ENCODE measurements at regions not wholly inside any gene's neighbourhood (a gene's known extent, or its start where the extent isn't known, plus 50 kb on each side); places are given as distances from the start of the nearest gene placed in this dataset.
"Not testable (repeated sequence)": the region's sequence is repeated elsewhere in the genome, so short reads cannot be mapped to it uniquely, and the experiment has no call there.

DNA sequence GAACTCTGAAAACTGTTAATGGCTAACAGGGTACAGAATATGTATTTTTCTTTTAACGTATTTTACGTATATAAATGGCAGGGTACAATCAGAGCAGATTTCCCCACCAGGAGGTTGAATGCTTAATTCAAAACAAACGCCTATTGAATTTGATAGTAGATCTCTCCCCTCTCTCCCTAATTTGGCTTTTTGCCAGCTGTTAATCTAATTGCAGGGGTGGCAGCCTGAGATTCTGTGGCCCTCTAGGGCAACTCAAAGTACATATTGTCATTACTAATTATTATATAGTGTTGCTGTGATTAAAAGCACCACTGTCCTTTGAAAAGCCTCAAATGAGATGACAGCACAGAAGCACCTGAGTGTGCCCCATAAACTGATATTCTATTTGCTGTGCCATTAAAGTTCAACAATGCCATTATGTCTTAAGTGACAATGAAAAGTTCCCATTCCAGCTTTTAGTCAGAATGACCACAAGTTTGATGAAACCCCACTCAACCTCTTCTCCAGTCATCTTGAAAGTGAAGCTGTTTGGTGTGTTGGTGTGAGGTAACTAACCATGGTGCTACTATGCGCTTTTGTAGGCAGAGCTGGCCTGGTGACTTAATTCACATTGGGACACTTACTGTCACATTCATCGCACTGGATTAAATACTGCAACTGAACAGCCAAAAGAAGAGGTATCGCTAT is 351.4 kb downstream of the KCNRG start:
- DNase-seq = no peak

DNA sequence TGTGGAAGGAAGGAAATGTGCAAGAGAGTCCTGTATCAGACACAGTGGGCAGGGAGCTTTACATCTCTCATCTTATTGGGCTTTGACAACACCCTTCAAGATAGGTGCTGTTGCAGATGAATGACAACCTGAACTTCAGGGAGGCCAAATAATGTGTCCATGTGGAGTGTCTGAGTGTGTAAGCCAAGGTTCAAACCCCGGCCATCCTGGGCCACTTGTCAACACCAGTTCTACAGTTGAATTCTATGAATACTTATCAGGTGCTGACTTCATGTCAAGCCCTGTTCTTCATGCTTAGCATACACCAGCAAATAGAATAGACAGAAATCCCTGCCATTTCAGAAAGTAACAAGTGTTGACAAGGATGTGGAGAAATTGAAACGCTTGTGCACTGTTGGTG is 354.4 kb downstream of the KCNRG start:
- DNase-seq = no peak

DNA sequence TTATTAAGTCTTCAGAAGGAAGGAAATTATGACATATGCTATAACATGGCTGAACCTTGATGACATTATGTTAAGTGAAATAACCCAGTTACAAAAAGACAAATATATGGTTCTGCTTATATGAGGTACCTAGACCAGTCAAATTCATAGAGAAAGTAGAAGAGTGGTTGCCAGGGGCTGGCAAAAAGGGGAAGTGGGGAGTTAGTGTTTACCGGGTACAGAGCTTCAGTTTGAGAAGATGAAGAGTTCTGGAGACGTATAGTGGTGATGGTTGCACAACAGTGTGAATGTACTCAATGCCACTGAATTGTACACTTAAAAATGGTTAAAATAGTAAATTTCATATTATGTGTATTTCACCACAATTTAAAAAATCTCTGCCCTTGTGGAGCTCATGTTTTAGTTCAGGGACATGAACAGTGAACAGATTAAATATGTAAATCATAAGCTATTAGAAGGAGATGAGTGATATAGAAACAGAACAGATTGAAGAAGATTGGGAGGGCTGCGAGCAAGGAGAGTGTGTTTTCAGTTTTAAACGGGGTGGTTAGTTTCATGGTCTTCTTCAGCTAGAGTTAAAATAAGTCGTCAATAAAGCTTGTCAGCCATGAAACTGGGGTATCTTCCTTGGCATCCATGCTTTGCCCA is 355.2 kb downstream of the KCNRG start:
- DNase-seq = no peak

DNA sequence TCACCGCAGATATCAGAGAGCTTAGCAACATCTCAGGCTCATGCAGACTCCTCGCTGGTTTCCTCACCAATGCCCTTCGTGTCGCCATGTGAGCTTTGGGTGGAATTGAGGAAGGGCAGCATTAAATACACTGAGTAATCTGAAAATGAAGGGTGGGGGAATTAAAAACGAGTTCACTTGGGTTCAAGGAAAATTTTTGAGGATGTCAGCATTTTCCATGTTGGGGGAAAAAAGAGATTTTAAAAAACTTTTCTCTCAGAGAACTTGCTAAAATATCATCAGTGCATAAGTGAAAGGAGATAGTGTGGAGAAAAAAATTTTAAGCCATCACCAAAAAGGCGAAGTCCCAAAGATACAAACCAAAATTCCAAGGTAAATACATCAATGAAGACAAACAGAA is 359.3 kb downstream of the KCNRG start:
- no peak for DNase-seq

DNA sequence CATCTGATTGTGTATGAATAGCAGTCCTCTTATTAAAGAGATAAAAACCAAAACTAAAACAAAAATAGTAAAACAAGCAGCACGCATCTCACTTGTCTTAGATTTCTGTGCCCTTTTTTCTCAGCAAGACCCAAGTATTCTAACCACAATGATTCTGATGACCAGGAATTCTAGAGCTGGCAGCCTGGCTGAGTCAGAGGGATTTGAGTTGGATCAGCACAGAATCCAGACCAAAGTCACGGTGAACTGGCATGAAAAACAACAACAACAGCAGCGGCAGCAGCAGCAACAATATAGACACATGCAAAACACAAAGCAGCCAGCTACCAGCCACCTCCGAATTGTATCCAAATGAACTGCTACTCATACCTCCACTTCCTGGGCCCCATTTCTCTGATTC is 360.5 kb downstream of the KCNRG start:
- no peak for DNase-seq

DNA sequence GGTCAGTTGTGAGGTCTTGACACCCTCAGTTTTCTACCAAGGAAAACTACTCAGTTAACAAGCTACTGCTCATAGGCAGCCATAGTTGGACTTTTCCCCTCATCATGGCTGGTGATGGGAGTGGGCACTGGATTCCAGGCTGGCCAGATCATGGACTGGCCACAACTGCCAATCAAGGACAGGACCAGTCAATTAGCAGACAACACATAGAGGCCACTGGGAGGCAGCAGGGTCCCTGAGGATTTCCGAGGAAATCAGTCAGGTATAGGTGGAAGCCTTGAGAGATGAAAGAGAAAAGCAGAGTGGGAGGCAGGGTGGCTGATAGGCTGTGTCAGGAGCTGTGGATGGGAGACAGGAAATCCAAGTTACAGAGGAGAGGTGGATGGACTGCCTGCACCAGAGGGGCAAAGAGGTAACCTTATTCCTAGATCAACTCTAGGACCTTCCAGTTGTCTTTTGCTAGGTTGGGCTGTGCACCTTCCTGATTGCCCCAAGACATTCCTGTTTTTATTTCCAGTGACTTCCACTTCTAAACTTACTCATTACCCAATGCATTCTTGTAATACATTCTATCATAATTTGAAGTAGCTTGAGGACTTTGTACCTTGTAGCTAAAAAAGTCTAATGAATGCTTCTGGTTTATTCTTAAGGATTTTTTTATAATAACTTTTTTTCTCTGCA is 361.8 kb downstream of the KCNRG start:
- no peak for DNase-seq

DNA sequence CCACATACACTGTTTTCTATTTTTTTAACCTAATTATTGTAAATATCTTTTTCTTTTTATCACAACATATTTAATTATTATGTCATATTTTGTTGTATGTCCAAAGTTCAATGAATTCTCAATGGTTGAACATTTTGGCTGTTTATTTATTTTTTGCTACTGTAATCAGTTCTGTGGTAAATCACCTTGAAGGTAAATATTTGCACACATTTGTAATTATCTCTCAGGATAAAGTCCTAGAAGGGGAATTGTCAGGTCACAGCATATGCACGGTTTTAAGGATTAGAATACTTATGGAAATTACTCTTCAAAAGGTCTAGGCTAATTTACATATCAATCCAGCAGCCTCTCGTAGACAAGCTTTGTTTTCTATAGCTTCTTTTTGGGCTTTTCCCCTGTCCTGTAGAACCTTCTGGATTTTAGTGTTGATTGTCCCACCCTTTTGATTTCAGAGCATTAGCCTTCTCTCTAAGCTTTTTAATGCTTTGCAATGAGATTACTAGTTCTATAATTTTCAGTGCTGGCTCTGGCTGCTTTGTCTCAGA is 362.6 kb downstream of the KCNRG start:
- DNase-seq = no peak

DNA sequence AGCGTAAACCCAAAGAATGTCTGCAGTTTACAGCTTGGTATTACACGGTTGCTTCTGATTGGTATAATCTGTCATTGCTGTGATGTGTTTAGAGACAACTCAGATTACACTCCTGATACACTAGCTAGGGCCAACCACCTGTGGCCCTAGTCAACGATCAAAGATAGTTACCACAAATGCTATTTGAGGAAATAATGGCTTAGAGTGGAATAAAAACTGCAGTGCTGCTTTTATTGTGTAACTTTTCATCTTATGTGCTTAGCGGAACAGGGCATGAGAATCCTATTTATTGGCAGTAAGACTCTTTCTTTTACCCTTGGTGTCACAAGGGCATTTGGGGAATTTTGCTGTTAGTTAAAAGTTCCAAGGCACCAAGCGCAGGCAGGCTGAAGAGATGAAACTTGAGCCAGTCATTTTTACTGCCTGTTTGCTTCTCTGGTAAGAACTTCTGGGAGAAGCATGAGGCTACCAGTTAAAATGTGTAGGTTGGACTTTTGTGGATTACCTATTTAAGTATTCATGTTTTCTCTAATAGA is 363.3 kb downstream of the KCNRG start:
- peak in 1 of 2 experiments; percentile 49 for DNase-seq

DNA sequence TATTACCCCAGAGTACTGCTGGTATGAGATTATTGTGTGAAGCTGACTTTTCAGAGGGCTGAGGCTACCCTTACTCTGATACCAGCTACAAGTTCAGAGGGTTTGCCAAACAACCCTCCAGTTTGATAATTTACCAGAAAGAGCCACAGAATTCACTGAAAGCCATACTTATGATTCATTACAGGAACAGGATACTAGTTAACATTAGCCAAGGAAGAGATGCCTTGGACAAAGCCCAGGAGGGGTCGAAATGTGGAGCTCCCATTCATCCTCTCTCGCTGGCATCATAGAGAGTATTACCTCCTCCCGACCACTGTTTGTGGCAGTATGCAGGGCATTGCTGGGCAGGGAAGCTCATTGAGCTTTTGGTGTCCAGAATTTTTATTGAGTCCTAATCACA is 364.3 kb downstream of the KCNRG start:
- no peak for DNase-seq

DNA sequence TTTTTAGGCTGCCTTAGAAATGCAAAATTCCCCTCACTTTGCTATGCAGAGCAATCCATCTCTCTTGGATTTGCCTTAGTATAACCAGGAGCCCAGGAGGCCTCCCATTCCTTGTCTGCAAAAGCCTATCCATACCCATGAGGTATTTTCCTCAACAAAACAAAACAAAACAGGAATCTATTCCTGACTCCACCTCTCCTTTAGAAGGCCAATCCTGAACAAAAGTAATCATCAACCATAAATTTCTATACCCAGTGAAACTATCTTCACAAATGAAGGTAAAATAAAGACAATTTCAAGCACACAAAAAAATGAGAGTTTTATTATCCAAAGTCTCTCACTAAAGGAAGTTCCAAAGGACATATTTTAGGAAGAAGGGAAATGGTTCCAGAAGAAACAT is 365.7 kb downstream of the KCNRG start:
- DNase-seq = no peak

DNA sequence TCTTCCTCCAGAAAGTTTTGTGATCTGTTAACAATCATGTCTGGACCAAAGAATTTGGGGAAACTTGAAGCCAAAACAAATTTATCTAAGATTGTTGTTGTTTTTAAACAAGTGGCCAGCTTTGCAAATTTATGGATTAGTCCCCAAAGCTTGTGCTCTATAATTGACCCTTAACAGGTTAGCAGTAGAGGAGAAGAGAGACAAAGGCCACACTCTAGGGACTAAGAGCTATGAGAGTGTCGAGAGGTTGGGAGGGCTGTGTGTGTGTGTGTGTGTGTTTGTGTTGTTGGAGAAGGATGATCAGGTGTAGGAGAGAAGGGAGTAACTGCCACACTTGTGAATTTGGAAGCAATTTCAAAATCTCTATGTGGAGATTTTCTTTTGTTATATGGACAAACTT is 367.3 kb downstream of the KCNRG start:
- DNase-seq = no peak

DNA sequence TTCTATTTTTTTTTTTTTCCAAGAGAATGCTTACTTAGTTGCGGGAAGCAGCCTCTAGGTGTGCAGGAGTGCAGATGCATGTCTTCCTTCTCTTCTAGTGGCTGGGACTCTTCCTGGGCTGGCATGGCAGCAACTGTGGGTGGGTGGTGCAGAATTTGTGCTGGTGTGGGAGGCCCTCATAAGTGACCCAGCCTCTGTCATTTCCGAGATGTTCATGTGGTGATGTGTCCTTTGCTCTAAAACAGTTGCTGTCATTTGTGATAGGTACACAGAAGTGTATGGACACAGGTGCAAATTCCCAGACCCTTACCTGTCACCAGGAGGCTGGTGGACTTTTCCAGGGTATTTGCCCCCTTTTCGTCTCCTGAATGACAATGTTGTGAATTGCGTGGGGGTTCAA is 367.7 kb downstream of the KCNRG start:
- DNase-seq = no peak

DNA sequence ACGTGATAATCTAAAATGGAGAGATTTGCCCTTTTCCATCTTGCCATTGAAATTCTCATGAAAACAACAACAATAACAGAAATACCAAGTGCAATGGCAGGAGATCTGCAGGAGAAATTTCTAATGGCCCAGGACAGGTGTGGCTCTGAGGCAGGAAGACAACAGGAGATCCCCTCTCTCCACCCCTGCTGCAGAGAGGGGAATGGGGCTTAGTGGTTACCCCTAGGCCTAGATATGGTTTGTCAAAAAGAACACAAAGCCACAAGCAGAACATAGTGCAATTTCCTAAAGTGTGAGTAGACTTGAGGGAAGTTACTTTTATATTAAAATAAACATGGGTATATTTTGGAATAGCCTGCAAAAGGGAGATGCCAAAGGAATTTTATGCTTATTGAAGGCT is 369.5 kb downstream of the KCNRG start:
- no peak for DNase-seq

DNA sequence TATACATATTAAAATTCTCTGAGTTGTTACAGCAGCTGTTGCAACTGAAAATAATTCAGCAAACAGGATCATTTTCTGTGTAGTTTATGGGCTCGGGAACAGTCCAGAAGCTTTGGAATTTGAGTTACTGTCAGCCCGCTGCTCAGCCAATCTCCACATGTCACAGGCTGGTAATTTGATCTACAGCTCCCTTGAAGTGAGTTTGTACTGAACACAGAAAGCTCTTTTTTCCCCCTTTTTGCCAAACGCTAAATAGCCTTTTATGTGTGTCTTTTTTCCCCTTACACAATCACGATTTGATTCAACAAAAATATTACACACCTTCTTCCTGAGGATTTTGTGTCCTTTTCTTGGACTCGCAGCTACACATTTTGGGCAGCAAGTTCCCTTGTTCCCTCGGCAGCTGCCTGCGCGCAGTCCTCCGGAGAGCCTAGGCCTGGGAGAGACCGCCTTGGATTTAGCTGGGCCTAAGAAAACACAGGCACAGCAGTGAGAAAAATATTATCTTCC is 371.4 kb downstream of the KCNRG start:
- no peak for DNase-seq

DNA sequence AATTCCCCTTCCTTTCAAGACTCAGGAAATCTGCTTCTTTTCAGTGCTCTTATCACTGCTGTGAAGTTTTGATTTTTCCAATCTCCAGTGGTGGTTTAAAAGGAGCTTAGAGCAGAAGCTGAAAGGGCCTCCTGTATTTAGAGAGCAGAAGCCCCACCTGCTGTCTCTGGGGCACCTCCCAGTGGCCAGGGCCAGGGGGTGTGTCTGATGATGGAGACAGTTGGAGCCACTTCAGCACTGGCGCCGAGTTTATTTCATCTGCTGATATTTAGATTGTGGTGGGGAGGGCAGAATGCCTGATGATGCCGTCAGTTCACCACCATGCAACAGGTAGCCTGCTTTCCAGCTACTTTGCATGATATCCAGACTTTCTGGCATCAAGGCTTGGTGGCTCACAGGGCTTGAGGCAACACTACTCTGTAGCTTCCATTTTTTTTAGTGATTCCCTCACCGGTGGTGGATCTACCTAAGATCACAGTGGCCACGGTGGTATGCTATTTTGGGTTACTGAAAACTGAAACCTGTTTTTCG is 371.9 kb downstream of the KCNRG start:
- DNase-seq = no peak

DNA sequence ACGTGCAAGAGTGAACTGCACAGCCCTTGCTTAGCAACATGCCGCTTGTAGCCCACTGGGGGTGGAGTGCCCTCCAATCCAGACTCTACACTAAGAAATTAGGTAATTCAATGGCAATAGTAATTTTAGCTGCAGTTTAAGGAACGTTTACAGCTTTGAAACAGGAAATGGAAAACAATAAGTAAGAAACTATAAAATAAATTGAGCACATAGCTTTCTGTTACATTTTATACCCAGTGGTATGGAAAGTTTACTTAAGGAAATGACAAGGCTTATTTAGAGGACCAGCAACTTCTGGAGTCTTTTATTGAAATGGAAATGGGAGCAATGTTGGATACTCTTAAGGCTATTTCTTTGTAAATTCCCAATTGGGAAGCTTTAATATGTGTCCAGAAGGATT is 373.2 kb downstream of the KCNRG start:
- DNase-seq = no peak

DNA sequence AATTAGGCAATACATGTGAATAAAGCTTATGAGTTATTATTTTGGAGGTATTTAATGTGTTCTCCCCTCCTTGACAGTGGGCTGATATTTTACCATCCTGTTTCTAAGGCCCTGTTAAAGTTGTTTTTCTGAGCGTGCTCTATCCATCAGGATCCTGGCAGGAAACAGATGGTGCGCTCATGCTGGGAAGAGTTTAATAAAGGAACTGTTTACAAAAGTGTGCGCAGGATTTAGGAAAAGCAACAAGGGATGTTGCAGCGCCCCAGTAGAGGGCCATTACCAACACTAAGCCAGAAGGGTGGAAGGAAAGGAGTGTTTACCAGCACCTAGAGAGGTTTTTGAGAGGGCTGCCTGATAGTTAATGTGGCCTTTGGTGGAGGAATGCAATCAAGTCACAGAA is 374.5 kb downstream of the KCNRG start:
- no peak for DNase-seq

DNA sequence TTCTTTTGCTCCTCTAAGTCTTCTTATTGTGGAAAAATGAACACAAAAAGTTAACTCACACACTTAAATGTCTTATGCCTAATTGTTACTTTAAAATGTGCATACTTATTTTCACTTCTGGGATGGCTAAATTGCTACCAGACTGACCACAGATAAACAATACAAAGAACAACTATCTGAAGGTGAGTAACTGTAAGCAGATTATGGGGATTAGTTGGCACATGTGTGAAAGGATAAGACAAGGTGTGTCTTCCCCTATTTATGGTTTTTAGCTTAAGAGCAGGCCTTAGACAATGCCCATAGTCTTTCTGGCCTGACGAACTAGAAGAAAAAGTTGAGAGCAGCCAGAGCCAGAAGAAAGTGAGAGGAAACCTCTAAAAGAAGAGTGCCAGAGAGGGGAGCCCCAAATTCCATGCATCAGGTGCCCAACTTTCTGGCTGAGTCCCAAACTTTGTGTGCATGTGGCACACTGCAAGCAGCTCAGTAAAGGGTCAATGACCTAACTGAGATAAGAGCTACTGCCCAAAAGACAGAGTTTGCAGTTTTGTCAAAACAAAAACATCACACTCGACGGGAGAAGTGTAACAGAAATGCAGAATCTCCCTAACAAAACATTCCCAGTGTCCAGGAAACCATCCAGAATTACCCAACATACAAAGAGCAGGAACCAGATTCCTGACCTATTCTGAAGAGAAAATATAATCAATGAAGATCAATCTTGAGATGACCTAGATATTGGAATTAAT is 375.4 kb downstream of the KCNRG start:
- no peak for DNase-seq

DNA sequence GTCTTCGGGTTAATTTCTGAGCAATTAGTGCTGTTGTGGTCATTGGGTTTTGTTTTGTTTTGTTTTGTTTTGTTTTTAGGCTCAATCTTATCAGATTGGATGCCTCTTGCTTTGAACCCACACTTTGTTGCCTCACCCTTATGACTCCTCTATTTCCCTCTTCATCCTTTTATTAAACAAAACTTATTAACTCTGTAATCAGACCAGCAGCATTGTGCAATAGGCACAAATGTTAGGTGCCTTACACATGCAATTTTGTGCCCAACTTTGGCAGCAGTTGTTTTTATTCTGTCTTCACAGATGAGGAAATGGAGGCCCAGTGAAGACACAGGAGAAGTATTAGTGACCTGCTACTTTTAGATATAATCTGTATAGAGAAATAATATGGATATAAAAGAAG is 377.7 kb downstream of the KCNRG start:
- DNase-seq = no peak

DNA sequence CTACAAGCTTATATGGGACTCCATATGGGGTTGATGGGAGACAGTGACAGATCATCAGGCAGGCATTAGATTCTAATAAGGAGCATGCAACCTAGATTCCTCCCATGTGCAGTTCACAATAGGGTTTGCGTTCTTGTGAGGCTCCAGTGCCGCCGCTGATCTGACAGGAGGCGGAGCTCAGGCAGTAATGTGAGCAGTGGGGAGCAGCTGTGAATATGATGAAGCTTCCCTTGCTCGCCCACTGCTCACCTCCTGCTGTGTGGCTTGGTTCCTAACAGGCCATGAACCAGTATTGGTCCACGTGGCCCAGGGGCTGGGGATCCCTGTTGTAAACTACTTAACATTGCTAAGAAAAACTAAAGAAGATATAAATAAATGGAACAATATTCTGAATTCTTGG is 378.4 kb downstream of the KCNRG start:
- DNase-seq = no peak

DNA sequence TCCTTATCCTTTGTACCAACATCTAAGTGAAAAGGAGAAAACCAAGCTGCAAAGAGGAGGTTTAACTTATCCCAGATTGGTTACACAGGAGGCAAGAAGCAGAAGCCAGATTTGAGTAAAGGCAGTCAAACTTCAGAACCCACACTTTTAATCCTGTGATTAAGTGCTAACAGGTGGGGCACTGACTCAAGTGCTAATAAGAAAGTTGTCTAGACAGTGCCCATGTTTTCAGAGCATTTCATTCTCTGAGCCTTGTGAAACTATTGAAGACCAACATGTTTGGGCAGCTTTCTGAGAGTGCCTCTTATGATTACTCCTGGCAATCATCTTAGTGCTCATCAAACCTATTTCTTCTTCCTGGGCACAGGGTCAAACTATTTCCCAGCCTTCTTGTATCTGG is 380.8 kb downstream of the KCNRG start:
- no peak for DNase-seq

DNA sequence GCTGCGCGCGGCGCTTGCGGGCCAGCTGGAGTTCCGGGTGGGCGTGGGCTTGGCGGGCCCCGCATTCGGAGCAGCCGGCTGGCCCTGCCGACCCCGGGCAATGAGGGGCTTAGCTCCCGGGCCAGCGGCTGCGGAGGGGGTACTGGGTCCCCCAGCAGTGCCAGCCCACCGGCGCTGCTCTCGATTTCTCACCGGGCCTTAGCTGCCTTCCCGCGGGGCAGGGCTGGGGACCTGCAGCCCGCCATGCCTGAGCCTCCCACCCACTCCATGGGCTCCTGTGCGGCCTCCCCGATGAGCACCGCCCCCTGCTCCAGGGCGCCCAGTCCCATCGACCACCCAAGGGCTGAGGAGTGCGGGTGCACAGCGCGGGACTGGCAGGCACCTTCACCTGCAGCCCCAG is 381.4 kb downstream of the KCNRG start:
- not testable (repeated sequence) for DNase-seq

Data from NCI-H1930 (cell line).